ENCODE measurements at regions not wholly inside any gene's neighbourhood (a gene's known extent, or its start where the extent isn't known, plus 50 kb on each side); places are given as distances from the start of the nearest gene placed in this dataset.

GRCh38 chr1:87951409-87951808, 622.7 kb downstream of the LMO4 start:
- Histone ChIP-seq H3K4me3 (ENCODE audit: low read length) (no peak overlapping the region), H3K27me3 (ENCODE audit: low read length) (no peaks in the 10 kb centered on the region), H3K9me3 (ENCODE audit: low read length) (no peaks in the 10 kb centered on the region), H3K79me2 (ENCODE audit: low read length) (no peaks in the 10 kb centered on the region), H3K27ac (ENCODE audit: low read length) (no peak overlapping the region), H3K9ac (ENCODE audit: low read length) (no peak overlapping the region), H3K36me3 (ENCODE audit: insufficient read depth, low read length) (no peaks in the 10 kb centered on the region), H3K9me2 (replicated peaks; ENCODE audit: insufficient read depth, low read length) (no peaks in the 10 kb centered on the region), H3K4me2 (ENCODE audit: low read depth, low read length, poor library complexity, severe bottlenecking) (no peak overlapping the region), H3K4me1 (ENCODE audit: low read length) (no peaks in the 10 kb centered on the region), H4K20me1 (ENCODE audit: insufficient read depth, low read depth, low read length) (no peaks in the 10 kb centered on the region), H2AFZ (ENCODE audit: low read length) (no peak overlapping the region)
- no peak for DNase-seq

GRCh38 chr1:87951852-87952251, 623.2 kb downstream of the LMO4 start:
- H3K27ac ChIP-seq (ENCODE audit: low read length) = no peak overlapping the region
- no peak overlapping the region for H2AFZ ChIP-seq (ENCODE audit: low read length)

GRCh38 chr1:87953121-87953520, 624.4 kb downstream of the LMO4 start:
- Histone ChIP-seq H3K4me3 (ENCODE audit: low read length) (no peak overlapping the region), H3K9me3 (ENCODE audit: low read length) (no peaks in the 10 kb centered on the region), H2AFZ (ENCODE audit: low read length) (no peak overlapping the region), H3K9me2 (replicated peaks; ENCODE audit: insufficient read depth, low read length) (no peaks in the 10 kb centered on the region), H3K27me3 (ENCODE audit: low read length) (no peaks in the 10 kb centered on the region), H3K79me2 (ENCODE audit: low read length) (no peaks in the 10 kb centered on the region), H3K4me2 (ENCODE audit: low read depth, low read length, poor library complexity, severe bottlenecking) (no peak overlapping the region), H3K9ac (ENCODE audit: low read length) (no peak overlapping the region), H3K36me3 (ENCODE audit: insufficient read depth, low read length) (no peaks in the 10 kb centered on the region), H3K27ac (ENCODE audit: low read length) (no peak overlapping the region), H4K20me1 (ENCODE audit: insufficient read depth, low read depth, low read length) (no peaks in the 10 kb centered on the region), H3K4me1 (ENCODE audit: low read length) (no peaks in the 10 kb centered on the region)
- no peak for DNase-seq

More at GRCh38 chr1:87951852-87952251, 623.2 kb downstream of the LMO4 start:
- H3K27me3 ChIP-seq (ENCODE audit: low read length) = no peaks in the 10 kb centered on the region
- H3K4me2 ChIP-seq (ENCODE audit: low read depth, low read length, poor library complexity, severe bottlenecking) = no peak overlapping the region
- H3K9ac ChIP-seq (ENCODE audit: low read length) = no peak overlapping the region
- H3K4me1 ChIP-seq (ENCODE audit: low read length) = no peaks in the 10 kb centered on the region
- no peaks in the 10 kb centered on the region for H3K9me3 ChIP-seq (ENCODE audit: low read length)
- H4K20me1 ChIP-seq (ENCODE audit: insufficient read depth, low read depth, low read length) = no peaks in the 10 kb centered on the region
- H3K4me3 ChIP-seq (ENCODE audit: low read length) = no peak overlapping the region
- no peaks in the 10 kb centered on the region for H3K36me3 ChIP-seq (ENCODE audit: insufficient read depth, low read length)
- H3K9me2 ChIP-seq (replicated peaks; ENCODE audit: insufficient read depth, low read length) = no peaks in the 10 kb centered on the region
- DNase-seq = no peak
- H3K79me2 ChIP-seq (ENCODE audit: low read length) = no peaks in the 10 kb centered on the region

- Histone ChIP-seq H3K27ac (ENCODE audit: low read length) (no peak overlapping the region), H3K9me3 (ENCODE audit: low read length) (no peaks in the 10 kb centered on the region), H4K20me1 (ENCODE audit: insufficient read depth, low read depth, low read length) (no peaks in the 10 kb centered on the region), H3K36me3 (ENCODE audit: insufficient read depth, low read length) (no peaks in the 10 kb centered on the region), H2AFZ (ENCODE audit: low read length) (no peak overlapping the region), H3K4me3 (ENCODE audit: low read length) (no peak overlapping the region), H3K27me3 (ENCODE audit: low read length) (no peaks in the 10 kb centered on the region), H3K79me2 (ENCODE audit: low read length) (no peaks in the 10 kb centered on the region), H3K9me2 (replicated peaks; ENCODE audit: insufficient read depth, low read length) (no peaks in the 10 kb centered on the region), H3K9ac (ENCODE audit: low read length) (no peak overlapping the region), H3K4me2 (ENCODE audit: low read depth, low read length, poor library complexity, severe bottlenecking) (no peak overlapping the region), H3K4me1 (ENCODE audit: low read length) (no peaks in the 10 kb centered on the region)
- peak; percentile 84 for DNase-seq
These were observed 625.2 kb downstream of the LMO4 start for GRCh38 chr1:87953732-87954344.

- Histone ChIP-seq H3K9ac (ENCODE audit: low read length) (no peak overlapping the region), H3K9me2 (replicated peaks; ENCODE audit: insufficient read depth, low read length) (no peaks in the 10 kb centered on the region), H3K4me1 (ENCODE audit: low read length) (no peaks in the 10 kb centered on the region), H3K27ac (ENCODE audit: low read length) (no peak overlapping the region), H3K4me3 (ENCODE audit: low read length) (no peak overlapping the region), H4K20me1 (ENCODE audit: insufficient read depth, low read depth, low read length) (no peaks in the 10 kb centered on the region), H3K79me2 (ENCODE audit: low read length) (no peaks in the 10 kb centered on the region), H2AFZ (ENCODE audit: low read length) (no peak overlapping the region), H3K4me2 (ENCODE audit: low read depth, low read length, poor library complexity, severe bottlenecking) (no peak overlapping the region), H3K27me3 (ENCODE audit: low read length) (no peaks in the 10 kb centered on the region), H3K36me3 (ENCODE audit: insufficient read depth, low read length) (no peaks in the 10 kb centered on the region), H3K9me3 (ENCODE audit: low read length) (no peaks in the 10 kb centered on the region)
- DNase-seq = no peak
These were observed 626.4 kb downstream of the LMO4 start for GRCh38 chr1:87955038-87955437.

- Histone ChIP-seq H3K27ac (ENCODE audit: low read length) (no peak overlapping the region), H3K4me2 (ENCODE audit: low read depth, low read length, poor library complexity, severe bottlenecking) (no peak overlapping the region), H3K36me3 (ENCODE audit: insufficient read depth, low read length) (no peaks in the 10 kb centered on the region), H2AFZ (ENCODE audit: low read length) (no peak overlapping the region), H3K79me2 (ENCODE audit: low read length) (no peaks in the 10 kb centered on the region), H4K20me1 (ENCODE audit: insufficient read depth, low read depth, low read length) (no peaks in the 10 kb centered on the region), H3K4me1 (ENCODE audit: low read length) (no peaks in the 10 kb centered on the region), H3K9me2 (replicated peaks; ENCODE audit: insufficient read depth, low read length) (no peaks in the 10 kb centered on the region), H3K27me3 (ENCODE audit: low read length) (no peaks in the 10 kb centered on the region), H3K9me3 (ENCODE audit: low read length) (no peaks in the 10 kb centered on the region), H3K4me3 (ENCODE audit: low read length) (no peak overlapping the region), H3K9ac (ENCODE audit: low read length) (no peak overlapping the region)
- DNase-seq = no peak
These were observed 627.4 kb downstream of the LMO4 start for GRCh38 chr1:87956072-87956471.

GRCh38 chr1:87956750-87957149, 628.1 kb downstream of the LMO4 start:
- no peaks in the 10 kb centered on the region for H3K27me3 ChIP-seq (ENCODE audit: low read length)
- H3K9me2 ChIP-seq (replicated peaks; ENCODE audit: insufficient read depth, low read length) = no peaks in the 10 kb centered on the region
- no peaks in the 10 kb centered on the region for H4K20me1 ChIP-seq (ENCODE audit: insufficient read depth, low read depth, low read length)
- no peak overlapping the region for H2AFZ ChIP-seq (ENCODE audit: low read length)
- no peak overlapping the region for H3K27ac ChIP-seq (ENCODE audit: low read length)
- H3K36me3 ChIP-seq (ENCODE audit: insufficient read depth, low read length) = no peaks in the 10 kb centered on the region
- H3K9me3 ChIP-seq (ENCODE audit: low read length) = no peaks in the 10 kb centered on the region
- H3K9ac ChIP-seq (ENCODE audit: low read length) = no peak overlapping the region
- no peak overlapping the region for H3K4me3 ChIP-seq (ENCODE audit: low read length)
- no peaks in the 10 kb centered on the region for H3K79me2 ChIP-seq (ENCODE audit: low read length)
- no peaks in the 10 kb centered on the region for H3K4me1 ChIP-seq (ENCODE audit: low read length)
- DNase-seq = no peak
- no peak overlapping the region for H3K4me2 ChIP-seq (ENCODE audit: low read depth, low read length, poor library complexity, severe bottlenecking)

GRCh38 chr1:87957331-87957730, 628.7 kb downstream of the LMO4 start:
- H3K79me2 ChIP-seq (ENCODE audit: low read length) = no peaks in the 10 kb centered on the region

GRCh38 chr1:87958201-87958600, 629.5 kb downstream of the LMO4 start:
- Histone ChIP-seq H2AFZ (ENCODE audit: low read length) (no peak overlapping the region), H3K36me3 (ENCODE audit: insufficient read depth, low read length) (no peaks in the 10 kb centered on the region), H3K9me3 (ENCODE audit: low read length) (no peaks in the 10 kb centered on the region), H3K4me3 (ENCODE audit: low read length) (no peak overlapping the region), H3K27ac (ENCODE audit: low read length) (no peak overlapping the region), H3K9ac (ENCODE audit: low read length) (no peak overlapping the region), H3K79me2 (ENCODE audit: low read length) (no peaks in the 10 kb centered on the region), H4K20me1 (ENCODE audit: insufficient read depth, low read depth, low read length) (no peaks in the 10 kb centered on the region), H3K9me2 (replicated peaks; ENCODE audit: insufficient read depth, low read length) (no peaks in the 10 kb centered on the region), H3K4me2 (ENCODE audit: low read depth, low read length, poor library complexity, severe bottlenecking) (no peak overlapping the region), H3K4me1 (ENCODE audit: low read length) (no peaks in the 10 kb centered on the region), H3K27me3 (ENCODE audit: low read length) (no peaks in the 10 kb centered on the region)
- no peak for DNase-seq

More at GRCh38 chr1:87957331-87957730, 628.7 kb downstream of the LMO4 start:
- no peak overlapping the region for H3K27ac ChIP-seq (ENCODE audit: low read length)
- no peaks in the 10 kb centered on the region for H3K27me3 ChIP-seq (ENCODE audit: low read length)
- no peaks in the 10 kb centered on the region for H3K36me3 ChIP-seq (ENCODE audit: insufficient read depth, low read length)
- no peak overlapping the region for H3K4me2 ChIP-seq (ENCODE audit: low read depth, low read length, poor library complexity, severe bottlenecking)
- no peak for DNase-seq
- no peak overlapping the region for H3K9ac ChIP-seq (ENCODE audit: low read length)
- no peaks in the 10 kb centered on the region for H3K4me1 ChIP-seq (ENCODE audit: low read length)
- no peaks in the 10 kb centered on the region for H4K20me1 ChIP-seq (ENCODE audit: insufficient read depth, low read depth, low read length)
- no peaks in the 10 kb centered on the region for H3K9me2 ChIP-seq (replicated peaks; ENCODE audit: insufficient read depth, low read length)
- no peak overlapping the region for H2AFZ ChIP-seq (ENCODE audit: low read length)
- no peak overlapping the region for H3K4me3 ChIP-seq (ENCODE audit: low read length)
- H3K9me3 ChIP-seq (ENCODE audit: low read length) = no peaks in the 10 kb centered on the region
